SU-DHL-6 (cell line): ENCODE measurements at regions not wholly inside any gene's neighbourhood (a gene's known extent, or its start where the extent isn't known, plus 50 kb on each side); places are given as distances from the start of the nearest gene placed in this dataset.

ENCODE experiments used
- H2AFZ ChIP-seq: fragments of 200-600 bp; sonication (generic); 2 replicates; pipeline ENCODE4 v1.6.1; 2014; ENCODE audit warnings: low read depth, mild to moderate bottlenecking, moderate library complexity, mixed read lengths, antibody characterized with exemption, low read length; ENCODE audit not compliant: severe bottlenecking
- H3F3A ChIP-seq: fragments of 200-600 bp; shearing (Covaris generic); 2 replicates; pipeline ENCODE4 v1.6.0; 2016; ENCODE audit warnings: antibody characterized with exemption, mild to moderate bottlenecking; ENCODE audit not compliant: insufficient read depth
- H3K27ac ChIP-seq: fragments of 200-600 bp; sonication (generic); 2 replicates; pipeline ENCODE4 v1.5.1; 2016; ENCODE audit warnings: low read depth, mild to moderate bottlenecking, low read length, moderate library complexity, mixed read lengths
- H3K27me3 ChIP-seq: fragments of 200-600 bp; sonication (generic), shearing (Covaris generic); 2 replicates; pipeline ENCODE4 v1.6.0; 2014; ENCODE audit warnings: mild to moderate bottlenecking, low read length
- H3K36me3 ChIP-seq: fragments of 200-600 bp; sonication (generic); 2 replicates; pipeline ENCODE4 v1.6.1; 2014; ENCODE audit warnings: mild to moderate bottlenecking, low read length, mixed read lengths
- H3K4me2 ChIP-seq: fragments of 300-600, 200-600 bp; shearing (Covaris generic), sonication (generic); 2 replicates; pipeline ENCODE4 v1.6.0; 2014; ENCODE audit warnings: low read length, low read depth, mild to moderate bottlenecking; ENCODE audit not compliant: poor library complexity, severe bottlenecking
- H3K4me3 ChIP-seq: fragments of 200-600 bp; sonication (generic); 2 replicates; pipeline ENCODE4 v1.5.1; 2014; ENCODE audit warnings: antibody characterized with exemption, low read length, mild to moderate bottlenecking, mixed read lengths; ENCODE audit not compliant: insufficient read depth, poor library complexity, severe bottlenecking
- H3K79me2 ChIP-seq: fragments of 200-600 bp; sonication (generic); 2 replicates; pipeline ENCODE4 v1.6.1; 2014; ENCODE audit warnings: mild to moderate bottlenecking, low read length, moderate library complexity; ENCODE audit not compliant: insufficient read depth
- H3K9ac ChIP-seq: fragments of 200-600 bp; sonication (generic); 2 replicates; pipeline ENCODE4 v1.7.0; 2014; ENCODE audit warnings: mild to moderate bottlenecking, low read length
- H3K9me2 ChIP-seq: fragments of 200-600 bp; sonication (generic); replicated peaks from 2 replicates; pipeline ENCODE4 v1.6.1; 2014; ENCODE audit warnings: low read length; ENCODE audit not compliant: insufficient read depth
- H3K9me3 ChIP-seq: fragments of 200-600 bp; sonication (generic); 2 replicates; pipeline ENCODE4 v1.6.1; 2014; ENCODE audit warnings: low read length, mixed read lengths; ENCODE audit not compliant: insufficient read depth
- H4K20me1 ChIP-seq: fragments of 200-600 bp; sonication (generic); 2 replicates; pipeline ENCODE4 v1.6.1; 2014; ENCODE audit warnings: low read depth, mild to moderate bottlenecking, antibody characterized with exemption, low read length, moderate library complexity, mixed read lengths
- EZH2phosphoT487 ChIP-seq: fragments of 200-600 bp; sonication (generic), shearing (Covaris generic); conservative IDR thresholded peaks from 2 replicates; pipeline ENCODE4 v1.6.1; 2018; ENCODE audit warnings: mild to moderate bottlenecking, antibody characterized with exemption, low read length, moderate library complexity, mixed read lengths
- TF ChIP-seq, protein P1 (sequence below): fragments of 200-600 bp; sonication (generic); IDR thresholded peaks from one replicate; pipeline ENCODE4 v1.5.1; 2017; ENCODE audit warnings: antibody characterized with exemption, mild to moderate bottlenecking, low read length, moderate library complexity; ENCODE audit not compliant: insufficient read depth, poor library complexity, severe bottlenecking

DNA sequence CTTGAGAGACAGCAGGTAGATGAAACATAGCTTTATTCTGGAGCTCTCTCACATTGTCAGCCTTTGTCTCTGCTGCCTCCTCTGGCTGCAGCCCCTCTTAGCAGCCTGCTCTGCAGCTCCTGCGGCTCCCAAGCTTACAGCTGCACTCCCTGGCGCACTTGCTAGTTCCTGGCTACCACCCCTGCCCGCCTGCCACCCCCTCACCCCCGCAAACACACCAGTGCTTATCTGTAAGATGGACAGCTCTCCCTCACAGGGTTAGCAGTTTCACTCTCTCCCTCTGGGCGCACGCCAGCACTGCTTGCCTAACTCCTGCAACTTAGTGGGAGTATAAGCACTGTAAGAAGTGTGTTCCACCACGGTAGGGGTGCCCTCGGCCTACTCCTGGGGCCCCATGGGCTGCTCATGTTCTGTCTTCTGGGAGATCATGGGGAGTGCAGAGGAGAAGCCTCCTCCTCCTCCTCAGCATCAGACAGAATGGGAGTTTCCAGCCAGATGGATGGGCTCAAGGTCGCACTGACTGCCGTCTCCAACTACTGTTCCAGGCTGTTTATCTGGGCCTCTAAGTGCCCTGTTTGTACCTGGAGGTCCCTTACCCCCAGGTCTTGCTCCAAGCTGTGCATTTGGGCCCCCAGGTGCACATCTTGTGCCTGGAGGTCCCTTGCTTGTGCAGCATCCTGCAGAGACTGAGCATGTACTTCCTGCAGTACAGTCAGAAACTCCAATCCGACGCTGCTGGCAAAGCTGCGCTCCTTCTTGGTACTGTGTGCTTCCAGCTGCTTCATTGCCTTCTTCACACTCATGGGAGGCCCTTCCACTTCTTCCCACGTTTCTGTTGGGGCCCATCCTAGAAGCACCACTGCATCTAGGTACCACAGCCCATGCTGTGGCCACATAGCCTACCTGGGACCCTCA lies 1388.1 kb downstream of the AMY1C start:
- Histone ChIP-seq H3K4me3 (no peak overlapping the region), H3K27ac (no peak overlapping the region), H4K20me1 (no peaks in the 10 kb centered on the region), H3F3A (no peaks in the 10 kb centered on the region), H3K9ac (no peak overlapping the region), H3K4me2 (peak overlapping the region; percentile 24), H3K36me3 (no peaks in the 10 kb centered on the region), H3K79me2 (no peaks in the 10 kb centered on the region), H3K9me3 (no peaks in the 10 kb centered on the region), H2AFZ (peak overlapping the region; percentile 75), H3K27me3 (no peaks in the 10 kb centered on the region), H3K9me2 (no peaks in the 10 kb centered on the region)
- TF ChIP-seq, protein P1, sequence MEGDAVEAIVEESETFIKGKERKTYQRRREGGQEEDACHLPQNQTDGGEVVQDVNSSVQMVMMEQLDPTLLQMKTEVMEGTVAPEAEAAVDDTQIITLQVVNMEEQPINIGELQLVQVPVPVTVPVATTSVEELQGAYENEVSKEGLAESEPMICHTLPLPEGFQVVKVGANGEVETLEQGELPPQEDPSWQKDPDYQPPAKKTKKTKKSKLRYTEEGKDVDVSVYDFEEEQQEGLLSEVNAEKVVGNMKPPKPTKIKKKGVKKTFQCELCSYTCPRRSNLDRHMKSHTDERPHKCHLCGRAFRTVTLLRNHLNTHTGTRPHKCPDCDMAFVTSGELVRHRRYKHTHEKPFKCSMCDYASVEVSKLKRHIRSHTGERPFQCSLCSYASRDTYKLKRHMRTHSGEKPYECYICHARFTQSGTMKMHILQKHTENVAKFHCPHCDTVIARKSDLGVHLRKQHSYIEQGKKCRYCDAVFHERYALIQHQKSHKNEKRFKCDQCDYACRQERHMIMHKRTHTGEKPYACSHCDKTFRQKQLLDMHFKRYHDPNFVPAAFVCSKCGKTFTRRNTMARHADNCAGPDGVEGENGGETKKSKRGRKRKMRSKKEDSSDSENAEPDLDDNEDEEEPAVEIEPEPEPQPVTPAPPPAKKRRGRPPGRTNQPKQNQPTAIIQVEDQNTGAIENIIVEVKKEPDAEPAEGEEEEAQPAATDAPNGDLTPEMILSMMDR, result peak; percentile 50
- TF ChIP-seq EZH2phosphoT487, result no peak

DNA sequence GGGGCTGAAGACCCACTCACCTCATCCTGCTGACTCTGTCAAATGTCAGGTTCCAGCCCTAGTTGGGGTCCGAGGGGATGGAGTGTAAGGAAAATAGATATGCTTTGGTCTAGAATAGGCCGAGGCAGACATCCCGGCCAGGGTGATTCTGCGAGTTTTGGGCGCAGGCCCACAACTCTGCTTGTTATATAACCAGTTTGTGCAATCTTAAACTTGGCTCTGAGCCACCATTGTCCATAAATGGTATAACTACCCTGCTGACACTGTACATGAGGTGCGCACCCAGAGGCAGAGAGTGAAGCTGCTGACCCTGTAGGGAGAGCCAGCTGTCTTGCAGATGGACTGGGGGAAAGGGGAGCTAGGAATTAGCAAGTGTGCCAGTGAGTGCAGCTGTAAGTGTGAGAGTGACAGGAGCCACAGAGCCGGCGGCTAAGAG lies 1388.8 kb downstream of the AMY1C start:
- H4K20me1 ChIP-seq, result no peaks in the 10 kb centered on the region
- no peaks in the 10 kb centered on the region for H3K36me3 ChIP-seq
- H3K27ac ChIP-seq, result no peak overlapping the region
- peak overlapping the region; percentile 75 for H2AFZ ChIP-seq
- no peaks in the 10 kb centered on the region for H3K9me2 ChIP-seq
- no peaks in the 10 kb centered on the region for H3K9me3 ChIP-seq
- H3K4me2 ChIP-seq, result no peak overlapping the region
- no peaks in the 10 kb centered on the region for H3K27me3 ChIP-seq
- H3K4me3 ChIP-seq, result no peak overlapping the region
- TF ChIP-seq, protein P1, result no peak
- no peak for TF ChIP-seq EZH2phosphoT487
- H3F3A ChIP-seq, result no peaks in the 10 kb centered on the region
- no peak overlapping the region for H3K9ac ChIP-seq
- no peaks in the 10 kb centered on the region for H3K79me2 ChIP-seq

DNA sequence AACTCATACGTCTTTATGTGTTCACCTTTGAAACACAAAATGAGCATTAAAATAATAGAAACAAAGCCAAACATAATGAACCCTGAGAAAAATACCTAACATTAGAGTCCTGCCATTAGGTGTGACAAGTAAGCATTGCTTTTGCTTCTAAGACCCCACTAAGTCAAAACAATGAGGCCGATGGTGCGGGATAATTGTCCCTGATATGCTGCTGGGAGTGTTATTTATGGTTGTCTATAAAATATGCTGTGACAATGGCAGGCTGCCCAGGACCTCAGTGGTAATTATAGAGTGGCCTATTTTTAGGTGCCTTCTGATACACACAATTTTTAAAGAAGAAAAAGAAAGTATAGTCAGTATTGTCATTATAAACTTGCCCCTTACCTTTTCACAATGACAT lies 1423.1 kb downstream of the AMY1C start:
- Histone ChIP-seq H3K4me3 (no peak overlapping the region), H3K79me2 (no peaks in the 10 kb centered on the region), H2AFZ (peak overlapping the region; percentile 56), H3K9me3 (no peaks in the 10 kb centered on the region), H3K9me2 (no peaks in the 10 kb centered on the region), H3K36me3 (no peaks in the 10 kb centered on the region), H3K4me2 (no peak overlapping the region), H3K9ac (no peak overlapping the region), H3K27me3 (no peaks in the 10 kb centered on the region), H4K20me1 (no peaks in the 10 kb centered on the region), H3F3A (no peaks in the 10 kb centered on the region), H3K27ac (no peak overlapping the region)
- TF ChIP-seq, protein P1, result no peak
- no peak for TF ChIP-seq EZH2phosphoT487
